ENCODE measurements at regions not wholly inside any gene's neighbourhood (a gene's known extent, or its start where the extent isn't known, plus 50 kb on each side); places are given as distances from the start of the nearest gene placed in this dataset.

DNA sequence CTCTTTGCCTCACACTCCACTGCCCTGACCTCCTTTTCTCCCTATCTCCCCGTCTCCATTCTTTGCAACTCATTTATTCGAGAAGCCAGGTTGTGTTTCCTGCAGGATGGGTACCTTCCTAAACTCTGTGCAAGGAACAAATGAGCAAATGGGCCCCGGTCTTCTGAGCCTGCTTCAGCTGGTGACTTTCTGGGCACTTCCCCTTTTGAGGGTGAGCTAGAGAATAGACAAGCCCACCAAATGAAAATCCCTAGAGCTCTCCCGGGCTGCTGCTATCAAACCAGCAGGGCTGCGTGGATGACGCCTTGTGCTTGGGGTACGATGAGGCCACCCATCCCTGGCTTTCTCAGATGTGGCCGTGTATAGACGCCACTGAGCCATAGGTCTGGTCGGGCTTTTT, 91.0 kb upstream of the FOXA2 start:
- no peak for DNase-seq (ENCODE audit: low read depth)
- TF ChIP-seq, protein P1, sequence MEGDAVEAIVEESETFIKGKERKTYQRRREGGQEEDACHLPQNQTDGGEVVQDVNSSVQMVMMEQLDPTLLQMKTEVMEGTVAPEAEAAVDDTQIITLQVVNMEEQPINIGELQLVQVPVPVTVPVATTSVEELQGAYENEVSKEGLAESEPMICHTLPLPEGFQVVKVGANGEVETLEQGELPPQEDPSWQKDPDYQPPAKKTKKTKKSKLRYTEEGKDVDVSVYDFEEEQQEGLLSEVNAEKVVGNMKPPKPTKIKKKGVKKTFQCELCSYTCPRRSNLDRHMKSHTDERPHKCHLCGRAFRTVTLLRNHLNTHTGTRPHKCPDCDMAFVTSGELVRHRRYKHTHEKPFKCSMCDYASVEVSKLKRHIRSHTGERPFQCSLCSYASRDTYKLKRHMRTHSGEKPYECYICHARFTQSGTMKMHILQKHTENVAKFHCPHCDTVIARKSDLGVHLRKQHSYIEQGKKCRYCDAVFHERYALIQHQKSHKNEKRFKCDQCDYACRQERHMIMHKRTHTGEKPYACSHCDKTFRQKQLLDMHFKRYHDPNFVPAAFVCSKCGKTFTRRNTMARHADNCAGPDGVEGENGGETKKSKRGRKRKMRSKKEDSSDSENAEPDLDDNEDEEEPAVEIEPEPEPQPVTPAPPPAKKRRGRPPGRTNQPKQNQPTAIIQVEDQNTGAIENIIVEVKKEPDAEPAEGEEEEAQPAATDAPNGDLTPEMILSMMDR (conservative IDR thresholded peaks at IDR 0.05; ENCODE audit: low read depth, low read length) = no peak
- H3K4me3 ChIP-seq (ENCODE audit: low read depth, low read length) = no peak overlapping the region

DNA sequence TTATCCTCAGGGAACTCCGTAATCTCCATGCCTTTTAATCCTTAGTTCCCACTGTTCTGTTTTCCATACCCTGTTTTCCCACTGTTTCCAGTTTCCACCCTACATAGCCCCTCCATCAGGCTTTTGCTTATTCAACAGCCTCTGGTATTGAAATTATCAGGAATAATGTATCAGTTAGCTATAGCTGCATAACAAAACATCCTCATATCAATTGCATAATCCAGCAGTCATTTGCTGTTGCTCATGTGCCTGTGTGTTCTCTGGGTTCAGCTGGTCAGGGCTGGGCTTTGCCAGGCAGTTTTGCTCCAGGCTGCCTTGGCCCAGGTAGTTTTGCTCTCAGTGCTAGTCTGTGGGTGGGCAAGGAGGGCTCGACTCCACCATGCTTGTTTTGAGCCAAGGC, 94.3 kb upstream of the FOXA2 start:
- no peak for DNase-seq (ENCODE audit: low read depth)
- TF ChIP-seq, protein P1 (conservative IDR thresholded peaks at IDR 0.05; ENCODE audit: low read depth, low read length) = no peak
- H3K4me3 ChIP-seq (ENCODE audit: low read depth, low read length) = no peak overlapping the region

DNA sequence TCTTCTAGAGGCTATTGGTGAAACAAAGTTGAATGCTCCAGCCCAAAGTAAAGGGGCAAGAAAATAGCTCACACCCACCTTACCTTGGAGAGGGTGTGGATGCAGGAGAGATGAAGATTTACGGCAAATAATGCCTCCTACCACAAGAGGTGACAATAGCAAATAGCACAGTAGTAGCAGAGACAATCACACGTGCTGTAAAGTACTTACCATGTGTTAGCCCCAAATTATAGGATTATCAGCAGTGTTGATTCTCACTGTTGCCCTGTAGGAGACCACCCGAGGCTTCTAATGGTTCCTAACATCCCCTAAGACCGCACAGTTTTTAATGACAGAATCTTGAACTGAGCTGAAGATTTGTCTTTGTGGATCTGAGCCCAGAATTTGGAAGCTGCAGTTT, 94.8 kb upstream of the FOXA2 start:
- no peak for DNase-seq (ENCODE audit: low read depth)
- TF ChIP-seq, protein P1 (conservative IDR thresholded peaks at IDR 0.05; ENCODE audit: low read depth, low read length) = no peak
- H3K4me3 ChIP-seq (ENCODE audit: low read depth, low read length) = no peak overlapping the region

DNA sequence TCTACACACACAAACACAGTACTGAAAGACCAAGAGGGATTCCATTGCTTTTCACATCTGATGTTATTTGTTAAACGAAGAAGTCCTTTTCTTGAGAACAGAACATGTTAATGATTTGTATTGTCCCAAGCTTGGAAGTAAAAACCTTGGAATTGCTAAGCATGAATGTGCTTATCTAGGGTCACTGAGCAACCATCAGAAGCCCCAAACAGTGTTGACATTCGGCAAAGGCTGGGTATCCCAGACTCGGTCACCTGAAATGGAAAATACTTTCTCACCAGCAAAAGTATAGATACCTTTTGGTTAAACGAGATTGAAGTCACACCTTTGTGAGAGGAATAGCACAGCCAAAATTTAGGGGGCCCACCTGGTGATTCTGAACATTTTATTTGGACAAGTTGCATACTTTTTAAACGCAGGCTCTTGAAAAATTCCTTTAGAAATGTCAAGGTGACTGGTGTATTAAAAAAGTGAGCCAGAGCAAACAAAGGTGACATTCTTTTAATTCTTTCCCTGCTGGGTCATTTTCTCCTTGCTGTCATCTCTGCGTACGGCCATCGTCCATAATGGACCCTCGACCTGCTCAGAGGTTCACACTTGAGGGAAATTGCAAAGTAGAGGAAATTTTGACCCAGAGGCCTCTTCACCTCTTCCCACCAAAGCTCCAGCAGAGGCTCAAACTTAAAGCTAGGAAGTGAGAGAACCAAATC, 95.8 kb upstream of the FOXA2 start:
- DNase-seq (ENCODE audit: low read depth) = no peak
- no peak overlapping the region for H3K4me3 ChIP-seq (ENCODE audit: low read depth, low read length)

DNA sequence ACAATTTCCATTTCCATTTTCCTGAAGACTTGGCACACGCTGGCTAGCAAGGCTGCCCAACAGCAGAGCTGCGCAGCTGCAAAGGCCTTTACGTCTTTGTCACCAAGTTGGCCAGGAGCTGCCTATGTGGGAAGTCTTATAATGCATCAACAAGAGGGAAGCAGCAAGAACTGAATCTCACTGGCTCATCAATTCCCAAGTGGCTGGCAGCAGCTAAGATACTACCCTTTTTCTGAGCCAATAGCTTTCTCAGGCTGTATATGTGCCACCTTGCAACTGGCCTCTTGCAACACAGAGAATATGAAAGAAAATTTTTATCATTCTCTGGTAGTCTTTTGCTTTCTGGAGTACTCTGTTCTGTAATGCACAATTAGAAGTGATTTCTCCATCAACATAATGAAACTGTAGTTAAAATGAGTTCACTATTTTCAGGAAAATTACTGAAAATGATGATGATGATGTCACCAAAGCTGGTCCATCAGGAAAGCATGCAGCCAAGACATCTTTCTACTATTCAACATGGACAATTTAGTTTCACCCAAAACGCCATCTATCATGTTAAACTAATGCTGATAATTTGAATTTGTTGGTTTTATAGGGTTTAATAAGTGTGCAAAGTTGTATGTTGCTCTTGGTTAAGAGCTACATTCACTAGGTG, 97.3 kb upstream of the FOXA2 start:
- TF ChIP-seq, protein P1 (conservative IDR thresholded peaks at IDR 0.05; ENCODE audit: low read depth, low read length) = no peak
- no peak overlapping the region for H3K4me3 ChIP-seq (ENCODE audit: low read depth, low read length)
- no peak for DNase-seq (ENCODE audit: low read depth)

More for the DNA sequence above, 95.8 kb upstream of the FOXA2 start:
- TF ChIP-seq, protein P1 (conservative IDR thresholded peaks at IDR 0.05; ENCODE audit: low read depth, low read length) = no peak

DNA sequence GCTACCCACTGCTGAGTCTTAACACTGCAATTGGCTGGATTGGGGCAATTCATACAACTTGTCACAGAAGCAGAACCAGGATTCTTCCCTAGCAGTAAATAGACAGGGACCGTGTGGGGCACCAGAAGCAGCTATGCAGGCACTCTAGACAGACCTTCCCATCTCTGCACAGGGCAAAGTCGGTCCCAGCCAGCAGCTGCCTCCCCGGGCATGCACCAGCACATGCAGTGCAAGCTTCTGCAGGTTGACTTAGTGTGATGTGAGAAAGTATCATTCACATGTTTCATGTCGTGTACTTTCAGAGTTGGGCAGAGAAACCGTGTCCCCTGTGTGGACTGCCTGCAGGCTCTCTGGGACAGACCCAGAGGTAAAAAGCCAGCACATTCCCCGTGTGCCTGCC, 98.0 kb upstream of the FOXA2 start:
- DNase-seq (ENCODE audit: low read depth) = no peak
- TF ChIP-seq, protein P1 (conservative IDR thresholded peaks at IDR 0.05; ENCODE audit: low read depth, low read length) = no peak
- no peak overlapping the region for H3K4me3 ChIP-seq (ENCODE audit: low read depth, low read length)

Measured in epithelial cell of proximal tubule (primary cell).